Stimulated activated naive CD8-positive, alpha-beta T cell treated with anti-CD3 and anti-CD28 coated beads, Interleukin-15, Interleukin-2, amounts not matched to agents 100 U/mL and 50 U/mL, for 24 hours (primary cell): ENCODE measurements at regions not wholly inside any gene's neighbourhood (a gene's known extent, or its start where the extent isn't known, plus 50 kb on each side); places are given as distances from the start of the nearest gene placed in this dataset.

Experiments used
- ATAC-seq: fragments of 150-1000 bp; cut with Tn5 transposase; one replicate; pipeline ENCODE4 v1.10.0; 2021
- DNase-seq: peaks from one replicate; pipeline ENCODE4 v3.0.0; 2021

DNA sequence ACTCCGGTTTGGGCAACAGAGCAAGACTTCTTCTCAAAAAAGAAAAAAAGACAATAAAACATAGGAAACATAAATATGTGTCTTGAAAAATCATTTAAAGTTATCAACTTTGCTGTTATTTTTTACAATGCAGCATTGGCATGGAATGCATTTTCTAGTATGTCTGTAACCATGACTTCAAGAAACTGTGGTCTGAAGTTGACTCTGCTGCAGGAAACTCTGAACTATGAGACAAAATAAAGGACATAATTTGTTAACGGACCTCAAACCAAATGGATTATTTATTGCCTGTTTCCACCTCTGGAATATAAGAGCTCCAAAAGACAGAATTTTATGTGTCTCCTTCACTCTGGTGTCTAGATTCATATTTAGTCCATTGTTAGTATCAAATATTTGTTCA is 79.1 kb downstream of the TRIB2 start:
- no peak for ATAC-seq
- no peak for DNase-seq

DNA sequence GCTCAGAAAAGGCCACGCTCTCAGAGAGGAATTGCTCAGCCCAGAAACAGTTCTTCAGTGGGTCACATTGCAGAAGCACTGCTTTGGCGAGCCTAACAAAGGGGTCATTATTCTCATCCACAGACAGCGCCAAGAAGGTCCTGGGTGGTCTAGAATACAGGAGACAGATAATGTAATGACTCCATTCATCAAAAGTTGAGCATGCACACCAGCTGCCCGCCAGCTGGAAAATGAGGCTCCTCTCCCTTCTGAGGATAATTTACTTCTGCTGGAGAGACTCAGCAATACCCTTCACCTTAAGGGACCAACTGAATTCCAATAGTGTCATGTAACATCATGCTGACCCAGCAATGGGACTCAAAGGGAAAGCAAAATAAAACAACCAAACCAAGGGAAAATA is 79.9 kb downstream of the TRIB2 start:
- no peak for DNase-seq
- no peak for ATAC-seq

DNA sequence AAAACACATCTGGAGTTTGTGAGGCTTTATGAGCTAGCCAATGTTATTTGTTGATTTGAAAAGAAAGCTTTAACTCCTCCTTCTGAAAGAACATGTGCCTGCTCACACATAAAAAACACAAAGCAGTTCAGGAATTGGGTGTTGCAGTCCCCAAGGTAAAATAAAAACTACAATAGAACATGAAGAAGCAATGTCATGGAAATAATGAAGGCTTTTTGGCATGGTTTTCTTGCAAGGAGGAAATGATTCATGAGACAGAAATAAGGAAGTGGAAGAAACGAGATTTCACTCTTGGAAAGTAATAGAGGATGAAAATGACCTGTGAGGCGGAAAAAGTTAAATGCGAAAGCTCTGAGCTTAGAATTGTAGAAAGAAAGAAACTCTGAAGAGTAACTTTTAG is 81.1 kb downstream of the TRIB2 start:
- DNase-seq (no peak), ATAC-seq (peak; percentile 52)

DNA sequence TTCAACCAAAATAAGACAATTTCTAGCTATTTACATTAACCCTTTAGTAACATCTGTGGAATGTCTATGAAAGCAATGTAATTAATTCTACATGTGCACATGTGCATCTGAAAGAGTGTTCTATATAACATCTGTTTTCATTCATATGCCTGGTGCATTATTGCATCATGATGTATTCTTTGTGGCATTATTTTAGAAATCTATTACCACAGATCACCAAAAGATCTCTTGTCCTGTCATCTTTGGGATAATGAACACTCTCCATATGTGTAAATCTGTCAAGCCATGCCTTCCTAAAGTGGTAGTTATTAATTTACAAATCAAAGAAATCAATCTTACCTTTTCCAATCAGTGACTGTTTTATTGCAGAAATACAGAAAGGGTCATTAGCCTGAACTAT is 86.9 kb downstream of the TRIB2 start:
- ATAC-seq (no peak), DNase-seq (no peak)

GRCh38 chr2:12804091-12804856 is 87.5 kb downstream of the TRIB2 start:
- DNase-seq (no peak), ATAC-seq (no peak)

DNA sequence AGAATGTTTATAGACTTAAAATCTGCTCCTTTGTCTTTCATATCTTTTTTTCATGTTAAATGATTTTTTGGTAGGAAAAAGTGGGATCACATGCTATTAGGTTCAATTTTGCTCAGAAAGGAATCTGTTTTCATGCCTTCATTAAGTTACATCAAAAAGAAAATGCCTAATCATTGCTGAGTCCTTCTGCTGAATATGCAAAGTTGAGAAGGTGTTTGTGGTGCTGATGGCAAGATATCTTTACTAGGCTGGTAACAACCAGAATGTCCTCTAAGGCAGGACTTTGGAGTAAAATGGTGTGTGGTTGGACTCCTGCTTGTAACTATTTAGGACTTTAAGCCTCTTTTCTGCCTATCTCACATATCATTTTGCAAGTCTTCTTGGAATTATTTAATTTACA is 88.3 kb downstream of the TRIB2 start:
- ATAC-seq (no peak), DNase-seq (no peak)

GRCh38 chr2:12806549-12807242 is 90.0 kb downstream of the TRIB2 start:
- no peak for DNase-seq
- ATAC-seq, result no peak

DNA sequence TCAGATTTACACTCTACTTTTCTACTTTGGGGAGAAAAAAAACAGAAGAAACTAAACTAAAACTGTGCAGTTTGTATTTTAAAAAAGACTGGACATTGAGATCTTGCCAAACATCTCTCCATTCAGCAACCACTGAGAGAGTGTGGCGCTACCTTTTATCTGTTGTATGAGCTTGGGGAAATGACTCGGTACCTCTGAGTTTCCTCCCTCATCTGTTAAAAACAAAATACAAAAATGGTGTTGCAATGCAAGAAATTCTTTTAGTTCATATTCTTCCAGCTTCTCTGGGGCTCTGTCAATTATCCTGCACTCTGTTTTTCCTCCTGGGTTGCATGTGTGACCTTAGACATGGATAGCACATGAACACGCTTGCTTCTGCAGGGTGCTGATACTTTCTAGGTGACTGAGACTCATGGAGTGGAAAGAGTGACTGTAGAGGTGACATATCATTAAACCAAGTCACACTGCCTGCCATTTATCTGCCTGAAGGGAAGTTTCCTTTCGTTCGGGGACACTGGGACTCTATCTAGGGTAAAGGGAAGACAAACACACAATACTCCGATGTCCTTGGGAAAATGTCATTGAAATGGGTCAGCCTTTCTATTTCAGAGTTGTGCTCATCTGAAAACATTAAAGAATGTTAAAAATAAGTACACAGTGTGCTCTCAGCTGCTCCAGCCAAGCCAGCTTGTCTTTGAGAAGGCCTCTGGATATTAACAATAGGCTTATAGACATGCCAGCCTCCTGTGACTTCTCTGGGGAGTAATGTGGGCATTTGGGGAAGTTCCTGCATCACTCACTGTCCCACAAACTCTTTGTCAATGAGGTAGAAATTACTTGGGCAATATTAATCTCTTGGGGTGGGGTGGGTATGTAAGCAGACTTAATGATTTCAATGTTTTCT is 91.4 kb downstream of the TRIB2 start:
- no peak for DNase-seq

DNA sequence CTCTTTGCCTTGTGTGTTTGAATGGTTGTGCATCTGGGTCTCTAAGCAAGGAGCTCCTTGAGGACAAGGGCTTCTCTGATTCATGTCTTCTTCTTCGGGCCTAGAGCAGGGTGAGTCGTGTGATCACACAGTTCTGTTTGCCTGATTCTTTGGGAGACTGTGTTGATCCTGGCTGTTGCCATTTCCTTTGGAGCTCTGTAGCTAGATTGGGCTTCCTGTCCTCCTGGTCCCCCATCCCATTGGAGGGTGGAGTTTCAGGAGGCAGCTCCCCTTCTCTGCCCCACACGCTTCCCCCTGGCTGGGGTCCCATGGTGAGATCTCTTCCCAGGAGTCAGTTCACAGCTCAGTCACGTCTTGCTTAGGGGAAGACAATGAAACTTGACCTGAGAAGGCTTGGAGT is 92.8 kb downstream of the TRIB2 start:
- ATAC-seq (no peak), DNase-seq (no peak)

More for the DNA sequence above, 91.4 kb downstream of the TRIB2 start:
- ATAC-seq, result peak; percentile 71

DNA sequence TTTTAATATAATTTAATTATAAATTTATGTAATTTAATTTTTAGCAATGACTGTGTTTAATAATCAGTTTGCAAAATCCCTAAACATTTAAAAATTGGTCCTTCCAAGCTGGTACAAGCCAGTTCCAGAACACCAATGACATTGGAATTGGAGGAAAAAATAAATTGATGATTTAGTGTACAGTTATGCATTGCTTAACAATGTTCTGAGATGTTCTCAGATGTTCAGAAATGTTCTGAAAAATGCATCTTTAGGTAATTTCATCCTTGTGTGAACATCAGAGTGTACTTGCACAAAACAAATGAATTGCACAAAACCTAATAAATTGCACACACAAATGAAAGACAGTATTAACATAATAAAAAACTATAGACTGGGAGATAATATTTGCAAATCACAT is 95.2 kb downstream of the TRIB2 start:
- no peak for DNase-seq
- ATAC-seq, result no peak

GRCh38 chr2:12813166-12813565 is 96.4 kb downstream of the TRIB2 start:
- ATAC-seq (no peak), DNase-seq (no peak)

DNA sequence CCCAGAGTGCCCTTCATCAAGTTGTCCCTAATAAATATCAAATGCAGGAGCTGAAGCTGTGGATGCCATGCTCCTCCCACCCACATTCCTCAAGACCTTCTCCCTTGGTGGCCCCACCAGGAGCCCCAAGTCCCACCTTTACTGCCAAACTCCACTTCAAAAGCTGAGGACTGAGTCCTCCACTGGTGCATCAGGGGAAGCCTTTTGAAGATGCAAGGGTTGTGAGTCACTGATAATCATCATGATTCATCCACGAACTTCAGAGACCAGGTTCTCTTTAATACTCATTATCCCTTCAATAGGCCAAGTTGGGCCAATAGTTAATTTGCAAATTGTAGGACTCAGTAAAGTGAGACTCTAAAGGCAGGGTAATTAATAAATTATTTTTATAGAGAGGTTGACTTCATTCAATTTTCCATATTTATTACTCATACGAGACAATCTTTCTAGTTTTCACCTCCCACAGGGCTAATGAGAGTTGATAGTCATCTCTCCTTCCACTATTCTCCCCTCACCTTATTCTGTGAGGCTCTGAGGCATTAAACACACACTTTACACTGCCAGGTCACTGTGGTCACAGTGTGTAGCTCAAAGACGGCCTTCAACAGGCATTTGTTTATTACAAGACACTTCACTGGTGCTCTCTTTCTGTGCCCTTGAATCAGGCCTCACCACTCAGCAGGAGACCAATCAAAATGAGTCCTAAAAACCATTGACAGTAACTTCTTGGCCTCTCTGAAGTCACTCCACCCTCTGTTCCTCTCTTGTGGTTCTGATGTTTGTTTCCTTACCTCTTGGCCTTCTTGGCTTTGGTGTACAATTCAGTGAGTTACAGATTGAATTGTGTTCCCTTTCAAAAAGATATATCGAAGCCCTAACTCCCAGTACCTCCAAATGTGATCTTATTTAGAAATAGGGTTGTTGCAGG is 99.9 kb downstream of the TRIB2 start:
- DNase-seq (no peak), ATAC-seq (peak; percentile 70)

GRCh38 chr2:12817870-12818269 is 101.1 kb downstream of the TRIB2 start:
- ATAC-seq (peak; percentile 52), DNase-seq (no peak)

GRCh38 chr2:12818416-12819102 is 101.8 kb downstream of the TRIB2 start:
- DNase-seq (no peak), ATAC-seq (no peak)

- ATAC-seq, result no peak
- no peak for DNase-seq
Measured at GRCh38 chr2:12819103-12819475, 102.4 kb downstream of the TRIB2 start.

GRCh38 chr2:12819721-12820120 is 103.0 kb downstream of the TRIB2 start:
- ATAC-seq (no peak), DNase-seq (no peak)

DNA sequence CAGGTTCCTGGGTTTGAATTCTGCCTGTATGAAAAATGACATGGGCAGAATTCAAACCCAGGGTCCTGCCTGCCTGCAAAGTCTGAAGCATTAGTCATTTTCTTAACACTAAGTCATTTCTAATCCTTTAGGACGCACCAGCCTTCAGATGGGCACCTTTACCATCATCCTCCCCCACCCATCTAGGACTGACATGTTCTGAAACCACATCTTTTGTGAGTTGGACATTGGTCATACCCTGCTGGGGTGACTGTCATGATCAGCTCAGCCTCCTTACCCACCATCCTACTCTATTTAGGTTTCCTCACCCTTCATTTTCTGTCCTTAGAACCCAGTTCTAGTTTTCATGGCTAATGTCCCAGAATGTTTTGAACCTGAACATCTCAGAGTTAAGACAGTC is 104.9 kb downstream of the TRIB2 start:
- ATAC-seq (peak; percentile 53), DNase-seq (no peak)

DNA sequence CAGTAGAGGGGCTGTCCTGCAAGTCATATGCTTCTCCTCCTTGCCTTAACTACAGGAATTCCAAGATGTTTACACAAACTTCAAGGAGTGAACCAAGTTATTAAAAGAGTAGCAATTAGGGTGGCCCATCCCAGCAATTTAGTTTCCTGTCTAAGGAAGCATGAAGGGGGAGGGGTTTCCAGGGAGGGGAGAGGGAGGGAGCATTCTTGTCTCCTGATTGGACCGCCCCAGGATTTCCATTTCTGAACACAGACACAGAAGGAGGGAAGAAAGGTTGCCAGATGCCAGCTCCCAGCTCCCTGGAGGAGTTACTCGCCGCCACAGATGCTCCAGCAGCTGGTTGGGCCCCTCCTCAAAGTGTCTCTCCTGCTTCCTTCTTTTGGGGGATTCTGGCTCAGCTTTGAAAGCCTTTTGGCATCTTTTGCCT is 107.6 kb downstream of the TRIB2 start:
- DNase-seq, result no peak

DNA sequence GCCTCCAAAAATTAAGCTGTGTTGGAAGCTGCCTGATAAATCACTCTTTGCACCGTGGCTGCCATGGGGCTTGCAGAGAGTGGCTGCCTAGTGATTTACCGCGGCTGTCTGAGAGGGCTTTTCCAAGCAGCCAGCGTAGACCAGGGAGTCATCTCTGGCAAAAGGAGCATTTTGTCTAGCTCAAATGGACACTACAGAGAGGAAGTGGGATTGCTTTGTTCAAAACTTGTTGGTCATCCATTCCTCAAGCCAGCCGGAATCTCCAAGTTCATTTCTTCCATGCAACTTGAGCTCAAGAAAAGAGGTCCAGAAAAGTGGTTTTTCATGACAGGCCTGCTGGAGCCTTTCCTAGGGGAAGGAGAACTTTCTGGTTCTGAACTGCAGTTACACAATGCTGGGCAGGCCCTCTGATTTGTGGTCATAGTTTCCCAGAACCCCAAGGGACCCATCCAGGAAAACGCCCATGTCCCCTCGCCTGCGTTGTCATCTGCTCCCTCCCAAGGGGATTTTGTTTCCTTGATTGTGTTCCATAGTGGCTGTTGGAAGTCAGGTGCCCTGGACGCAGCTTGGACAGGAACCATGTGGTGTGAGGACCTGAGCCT is 108.1 kb downstream of the TRIB2 start:
- no peak for DNase-seq
- no peak for ATAC-seq

More for the DNA sequence above, 107.6 kb downstream of the TRIB2 start:
- no peak for ATAC-seq

DNA sequence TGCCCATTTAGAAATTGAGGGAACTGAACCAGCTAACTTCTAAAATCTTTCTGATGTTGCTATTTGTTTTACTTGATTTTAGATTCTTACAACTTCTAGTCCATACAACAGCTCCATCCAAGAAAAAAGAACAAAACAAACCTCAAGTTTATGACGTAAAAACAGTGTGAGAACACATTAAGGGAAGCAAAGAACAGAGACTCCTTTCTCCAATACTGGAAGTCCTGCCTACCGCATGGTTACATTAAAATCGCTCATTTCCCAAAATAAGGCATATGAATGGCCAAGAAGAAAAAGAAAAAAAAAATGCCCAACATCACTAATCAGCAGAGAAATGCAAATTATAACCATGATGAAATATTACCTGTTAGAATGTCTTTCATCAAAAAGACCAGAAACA is 110.0 kb downstream of the TRIB2 start:
- no peak for DNase-seq
- ATAC-seq, result no peak

DNA sequence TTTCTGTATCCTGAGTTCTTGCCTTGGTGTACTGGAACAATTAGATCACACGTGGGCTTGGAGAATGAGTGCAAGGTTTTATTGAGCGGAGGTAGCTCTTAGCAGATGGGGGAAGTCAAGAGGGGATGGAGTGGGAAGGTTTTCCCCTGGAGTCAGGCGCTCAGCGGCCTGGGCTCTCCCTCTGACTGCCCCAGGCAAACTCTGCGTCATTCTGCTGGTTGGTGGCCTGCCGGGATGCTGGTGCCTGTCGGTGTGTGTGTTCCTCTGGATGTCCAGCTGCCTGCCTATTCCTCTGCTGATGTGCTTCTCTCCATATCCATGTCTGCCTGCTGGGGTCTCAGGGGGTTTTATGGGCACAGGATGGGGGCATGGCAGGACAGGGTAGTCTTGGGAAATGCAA is 111.0 kb downstream of the TRIB2 start:
- ATAC-seq, result no peak
- no peak for DNase-seq
